A549 (cell line): ENCODE measurements at regions not wholly inside any gene's neighbourhood (a gene's known extent, or its start where the extent isn't known, plus 50 kb on each side); places are given as distances from the start of the nearest gene placed in this dataset.

Experiments
- ATAC-seq, 2 experiments: fragments of 200-7000 bp in 1 of 2; fragments of >200 bp in 1 of 2; cut with Nextera tagmentation in 1 of 2; cut with Tn5 transposase in 1 of 2; 3 replicates each; pipeline versions ENCODE4 v1.8.0 to v1.9.1; 2018 to 2020; ENCODE audit warnings: mild to moderate bottlenecking in 1 of 2, moderate library complexity in 1 of 2
- CTCF ChIA-PET: fragments of 300-600 bp; sonication (Branson Sonifier 250); formaldehyde crosslinking; extraction: SDS; loops from one replicate; lab custom pipeline; 2021; ENCODE audit warnings: antibody characterized with exemption, inconsistent platforms; lab: Yijun Ruan, JAX
- POLR2A ChIA-PET: fragments of 350-600 bp; formaldehyde crosslinking; extraction: SDS; loops from one replicate; lab custom pipeline; 2021; ENCODE audit warnings: antibody characterized with exemption, inconsistent platforms; lab: Yijun Ruan, JAX
- DNase-seq, 2 experiments: peaks; one replicate each; pipeline versions ENCODE4 v3.0.0 to v3.0.0-alpha.2; 2011 to 2016; ENCODE audit warnings: low read depth in 1 of 2, low spot score in 1 of 2
- FAIRE-seq: peaks from 2 replicates; lab custom pipeline; 2011; peaks lifted over from hg19 to GRCh38; lab: Jason Lieb, UNC
- H3K27ac ChIP-seq, 2 experiments: fragments of >200 bp; sonication (Bioruptor Twin); formaldehyde crosslinking; 3 replicates each; pipeline ENCODE4 v1.5.1; 2016 to 2017
- H3K4me1 ChIP-seq: fragments of >200 bp; sonication (Bioruptor Twin); formaldehyde crosslinking; 3 replicates; pipeline ENCODE4 v1.6.1; 2016
- H3K4me2 ChIP-seq: fragments of >200 bp; sonication (Bioruptor Twin); formaldehyde crosslinking; 3 replicates; pipeline ENCODE4 v1.6.1; 2016
- H3K4me3 ChIP-seq: fragments of >200 bp; sonication (Bioruptor Twin); formaldehyde crosslinking; 3 replicates; pipeline ENCODE4 v1.5.1; 2016
- H3K9me3 ChIP-seq: fragments of >200 bp; sonication (Bioruptor Twin); formaldehyde crosslinking; 3 replicates; pipeline ENCODE4 v1.6.1; 2016
- GATA3 ChIP-seq: IDR thresholded peaks from 2 replicates; pipeline ENCODE4 v1.6.1; 2012; ENCODE audit warnings: borderline replicate concordance
- WGBS: methylation state at CpG from one replicate; pipeline ENCODE4 v1.1.6; 2017; ENCODE audit errors: missing lambda C conversion rate; 5-methylcytosine and 5-hydroxymethylcytosine counted together

GRCh38 chr7:152485826-152486225 is 50.0 kb upstream of the KMT2C start:
- no peaks in the 10 kb centered on the region for H3K4me1 ChIP-seq
- FAIRE-seq, result no peak
- no peak overlapping the region for H3K27ac ChIP-seq
- no peak overlapping the region for H3K4me3 ChIP-seq
- H3K4me2 ChIP-seq, result no peak overlapping the region
- DNase-seq, result no peak
- TF ChIP-seq GATA3, result no peak
- no peaks in the 10 kb centered on the region for H3K9me3 ChIP-seq
- WGBS, result 58% methylated on average over 4 of the region's 4 CpGs
- no peak for ATAC-seq
- POLR2A ChIA-PET, result no interaction called here
- CTCF ChIA-PET, result interaction anchor here (1.2 kb wide), 2 partner anchors 19 to 31 kb away, joined by 3 read pairs; no protein-coding TSS in a partner anchor
